IMR-90 (cell line): ENCODE measurements at regions not wholly inside any gene's neighbourhood (a gene's known extent, or its start where the extent isn't known, plus 50 kb on each side); places are given as distances from the start of the nearest gene placed in this dataset.

Experiments
- ATAC-seq: fragments of 200-7000 bp; cut with Tn5 transposase; 2 replicates; pipeline ENCODE4 v1.9.1; 2020; ENCODE audit warnings: low read depth, mild to moderate bottlenecking, moderate library complexity
- BruUV-seq: library from RNA; stranded (reverse); fragments of 400-500 nt; replicated peaks from 2 replicates; lab custom pipeline; 2021; lab: Mats Ljungman, UMichigan
- CTCF ChIA-PET: fragments of 300-600 bp; formaldehyde crosslinking; extraction: SDS; loops from one replicate; lab custom pipeline; 2021; ENCODE audit warnings: antibody characterized with exemption; lab: Yijun Ruan, JAX
- POLR2A ChIA-PET: fragments of 300-600 bp; sonication (Branson Sonifier 250); formaldehyde crosslinking; loops from one replicate; lab custom pipeline; 2022; ENCODE audit warnings: antibody characterized with exemption; ENCODE audit not compliant: unreplicated experiment; lab: Charles Lee
- DNase-seq: peaks from one replicate; pipeline ENCODE4 v3.0.0; 2013
- H2AFZ ChIP-seq: replicated peaks from 2 replicates; pipeline ENCODE3; 2013; ENCODE audit warnings: low read length, mild to moderate bottlenecking; ENCODE audit not compliant: poor library complexity
- H2AK5ac ChIP-seq: 2 replicates; pipeline ENCODE4 v1.6.1; 2013; ENCODE audit warnings: low read depth, low read length, inconsistent platforms
- H2AK9ac ChIP-seq: replicated peaks from 2 replicates; pipeline ENCODE3; 2013; ENCODE audit warnings: mild to moderate bottlenecking, low read depth, low read length, moderate library complexity; ENCODE audit not compliant: poor library complexity
- H2BK120ac ChIP-seq: 2 replicates; pipeline ENCODE4 v1.6.1; 2013; ENCODE audit warnings: low read depth, low read length, inconsistent platforms
- H2BK15ac ChIP-seq: 3 replicates; pipeline ENCODE4 v1.6.1; 2013; ENCODE audit warnings: low read depth, low read length, inconsistent platforms
- H2BK20ac ChIP-seq: 2 replicates; pipeline ENCODE4 v1.6.1; 2013; ENCODE audit warnings: low read depth, mild to moderate bottlenecking, inconsistent platforms, low read length, moderate library complexity
- H2BK5ac ChIP-seq: 2 replicates; pipeline ENCODE4 v1.6.1; 2013; ENCODE audit warnings: mild to moderate bottlenecking, low read depth, low read length, inconsistent platforms; ENCODE audit not compliant: poor library complexity, severe bottlenecking
- H3K14ac ChIP-seq: replicated peaks from 2 replicates; pipeline ENCODE4 v1.6.1; 2013; ENCODE audit warnings: low read depth, low read length, inconsistent platforms
- H3K18ac ChIP-seq: 2 replicates; pipeline ENCODE4 v1.6.1; 2013; ENCODE audit warnings: low read depth, low read length, control low read depth
- H3K23ac ChIP-seq: 2 replicates; pipeline ENCODE4 v1.6.1; 2013; ENCODE audit warnings: low read depth, low read length, inconsistent platforms
- H3K27ac ChIP-seq: 2 replicates; pipeline ENCODE4 v1.5.1; 2013; ENCODE audit warnings: mild to moderate bottlenecking, control low read depth, low read length; ENCODE audit not compliant: insufficient read depth
- H3K27me3 ChIP-seq: 2 replicates; pipeline ENCODE4 v1.6.1; 2013; ENCODE audit warnings: low read length; ENCODE audit not compliant: control insufficient read depth, insufficient read depth
- H3K36me3 ChIP-seq: 2 replicates; pipeline ENCODE4 v1.6.1; 2013; ENCODE audit warnings: low read length, mixed read lengths; ENCODE audit not compliant: control insufficient read depth, insufficient read depth
- H3K4ac ChIP-seq: 2 replicates; pipeline ENCODE4 v1.6.1; 2013; ENCODE audit warnings: low read depth, low read length, inconsistent platforms
- H3K4me1 ChIP-seq: 2 replicates; pipeline ENCODE4 v1.6.1; 2013; ENCODE audit warnings: low read length, mixed read lengths; ENCODE audit not compliant: control insufficient read depth, insufficient read depth
- H3K4me2 ChIP-seq: 2 replicates; pipeline ENCODE4 v1.6.1; 2013; ENCODE audit warnings: low read depth, mild to moderate bottlenecking, control low read depth, low read length, moderate library complexity
- H3K4me3 ChIP-seq: 2 replicates; pipeline ENCODE4 v1.5.1; 2013; ENCODE audit warnings: low read depth, mild to moderate bottlenecking, control low read depth, low read length, moderate library complexity; ENCODE audit not compliant: insufficient read depth
- H3K56ac ChIP-seq: 2 replicates; pipeline ENCODE4 v1.6.1; 2013; ENCODE audit warnings: low read length, inconsistent platforms; ENCODE audit not compliant: insufficient read depth; ENCODE audit errors: extremely low read depth
- H3K79me1 ChIP-seq, 2 experiments: 2 replicates each; pipeline ENCODE4 v1.6.1; 2013; ENCODE audit warnings: low read length in 2 of 2, inconsistent platforms in 1 of 2, low read depth in 1 of 2
- H3K9ac ChIP-seq: 2 replicates; pipeline ENCODE4 v1.6.1; 2013; ENCODE audit warnings: low read depth, low read length, control low read depth
- H3K9me1 ChIP-seq: 2 replicates; pipeline ENCODE4 v1.6.1; 2013; ENCODE audit warnings: low read length, inconsistent platforms; ENCODE audit not compliant: insufficient read depth
- H3K9me3 ChIP-seq: 2 replicates; pipeline ENCODE4 v1.6.1; 2013; ENCODE audit warnings: low read length; ENCODE audit not compliant: control insufficient read depth, insufficient read depth
- H4K20me1 ChIP-seq: 2 replicates; pipeline ENCODE4 v1.6.1; 2013; ENCODE audit warnings: low read length, inconsistent platforms; ENCODE audit not compliant: insufficient read depth
- H4K5ac ChIP-seq: 2 replicates; pipeline ENCODE4 v1.6.1; 2013; ENCODE audit warnings: mild to moderate bottlenecking, low read depth, low read length, control low read depth
- H4K8ac ChIP-seq, 2 experiments: 2 replicates each; pipeline ENCODE4 v1.6.1; 2013; ENCODE audit warnings: low read depth in 2 of 2, low read length in 2 of 2, control low read depth in 1 of 2, inconsistent platforms in 1 of 2
- H4K91ac ChIP-seq: 2 replicates; pipeline ENCODE4 v1.6.1; 2013; ENCODE audit warnings: low read depth, low read length, inconsistent platforms; ENCODE audit not compliant: insufficient read depth
- BHLHE40 ChIP-seq: fragments of 150-350 bp; IDR thresholded peaks from 2 replicates; pipeline ENCODE4 v1.6.1; 2016; ENCODE audit warnings: mild to moderate bottlenecking, low read depth, low read length
- CEBPB ChIP-seq: IDR thresholded peaks from 2 replicates; pipeline ENCODE4 v1.6.1; 2012; ENCODE audit warnings: low read depth, low read length, improper control_type of control experiment
- CHD1 ChIP-seq: IDR thresholded peaks from 2 replicates; pipeline ENCODE4 v1.6.1; 2012; ENCODE audit warnings: low read depth, low read length, improper control_type of control experiment
- CTCF ChIP-seq: conservative IDR thresholded peaks from 2 replicates; pipeline ENCODE4 v1.5.1; 2012; ENCODE audit warnings: mild to moderate bottlenecking, low read depth, low read length, improper control_type of control experiment
- FOS ChIP-seq: fragments of 150-350 bp; IDR thresholded peaks from 2 replicates; pipeline ENCODE4 v1.6.1; 2016; ENCODE audit warnings: low read depth, low read length
- MAFK ChIP-seq: IDR thresholded peaks from 2 replicates; pipeline ENCODE4 v1.6.1; 2012; ENCODE audit warnings: low read depth, low read length, improper control_type of control experiment
- MAZ ChIP-seq: IDR thresholded peaks from 2 replicates; pipeline ENCODE4 v1.6.1; 2012; ENCODE audit warnings: low read depth, mild to moderate bottlenecking, low read length, improper control_type of control experiment, moderate library complexity, borderline replicate concordance
- MXI1 ChIP-seq: IDR thresholded peaks from 2 replicates; pipeline ENCODE4 v1.6.1; 2012; ENCODE audit warnings: low read depth, mild to moderate bottlenecking, low read length, moderate library complexity, borderline replicate concordance
- NFE2L2 ChIP-seq: fragments of 150-350 bp; IDR thresholded peaks from 2 replicates; pipeline ENCODE4 v1.6.1; 2016; ENCODE audit warnings: low read depth, mild to moderate bottlenecking, low read length
- POLR2A ChIP-seq: IDR thresholded peaks from 2 replicates; pipeline ENCODE4 v1.6.1; 2012; ENCODE audit warnings: mild to moderate bottlenecking, low read depth, low read length
- RAD21 ChIP-seq: IDR thresholded peaks from 2 replicates; pipeline ENCODE4 v1.6.1; 2012; ENCODE audit warnings: low read length, improper control_type of control experiment
- RCOR1 ChIP-seq: IDR thresholded peaks from 2 replicates; pipeline ENCODE4 v1.6.1; 2012; ENCODE audit warnings: mild to moderate bottlenecking, low read length, improper control_type of control experiment; ENCODE audit not compliant: insufficient replicate concordance
- RFX5 ChIP-seq: IDR thresholded peaks from 2 replicates; pipeline ENCODE4 v1.8.0; 2012; ENCODE audit warnings: low read depth, mild to moderate bottlenecking, low read length, moderate library complexity
- SMC3 ChIP-seq: fragments of 150-350 bp; IDR thresholded peaks from 2 replicates; pipeline ENCODE4 v1.6.1; 2016; ENCODE audit warnings: low read depth, mild to moderate bottlenecking, antibody characterized with exemption, low read length, moderate library complexity
- USF2 ChIP-seq: fragments of 150-350 bp; IDR thresholded peaks from 2 replicates; pipeline ENCODE4 v1.6.1; 2017; ENCODE audit warnings: mild to moderate bottlenecking, antibody characterized with exemption, low read length, low read depth
- WGBS, 2 experiments: methylation state at CpG; one replicate each; pipeline versions ENCODE4 v1.1.5 to v1.1.7; 2013; ENCODE audit warnings: missing lambda C conversion rate in 2 of 2; ENCODE audit not compliant: insufficient read length in 1 of 2; ENCODE audit errors: extremely low coverage in 2 of 2; 5-methylcytosine and 5-hydroxymethylcytosine counted together
- dilution Hi-C: fragments of 300-500 bp; cut with HindIII; formaldehyde crosslinking; loops from one replicate; pipeline ENCODE4 v1.14.3; 2018; ENCODE audit warnings: low sequenced_read_pairs; ENCODE audit not compliant: unreplicated experiment
- in situ Hi-C: fragments of 300-500 bp; cut with MboI; formaldehyde crosslinking; loops from 3 replicates; pipeline ENCODE4 v1.14.3; 2019; ENCODE audit warnings: low sequenced_read_pairs, inconsistent platforms, mixed read lengths
- intact Hi-C: fragments of 100-400 bp; cut with micrococcal nuclease; formaldehyde crosslinking; loops from 2 replicates; pipeline ENCODE4 v1.10.0; 2022

- Histone ChIP-seq H2BK5ac (no peak overlapping the region), H4K91ac (no peak overlapping the region), H3K56ac (no peak overlapping the region), H3K4ac (no peak overlapping the region), H2BK120ac (no peak overlapping the region), H3K27me3 (no peaks in the 10 kb centered on the region), H3K27ac (no peak overlapping the region), H2BK20ac (no peak overlapping the region), H4K8ac (no peak overlapping the region), H4K20me1 (no peaks in the 10 kb centered on the region), H2BK15ac (no peak overlapping the region), H3K4me1 (no peaks in the 10 kb centered on the region), H3K79me1 (no peaks in the 10 kb centered on the region), H4K5ac (no peak overlapping the region), H2AK9ac (no peak overlapping the region), H3K23ac (no peak overlapping the region), H3K4me3 (no peak overlapping the region), H3K9me3 (peaks cover 25% of the 10 kb centered on the region), H3K9ac (no peak overlapping the region), H3K9me1 (no peaks in the 10 kb centered on the region), H2AK5ac (no peak overlapping the region), H3K18ac (no peak overlapping the region), H2AFZ (no peak overlapping the region), H3K36me3 (no peaks in the 10 kb centered on the region), H3K4me2 (no peak overlapping the region), H3K14ac (no peak overlapping the region)
- dilution Hi-C loops (no loop called here), intact Hi-C loops (no loop called here), in situ Hi-C loops (no loop called here)
- TF ChIP-seq CTCF (no peak), RFX5 (no peak), FOS (no peak), BHLHE40 (no peak), RAD21 (no peak), MAZ (no peak), POLR2A (no peak), NFE2L2 (no peak), RCOR1 (no peak), MXI1 (no peak), CEBPB (no peak), USF2 (no peak), SMC3 (no peak), CHD1 (no peak), MAFK (no peak)
- DNase-seq (no peak), ATAC-seq (no peak)
- CTCF ChIA-PET, result no interaction called here
- BruUV-seq, result no TSS peak
- POLR2A ChIA-PET, result no interaction called here
- WGBS, 2 experiments, result no CpG with 5 or more reads among the region's 5 CpGs
These were observed 645.3 kb upstream of the RAB6C start for GRCh38 chr2:129334128-129334527.
